Upper lobe of left lung (tissue), 6 donors: ENCODE measurements at regions not wholly inside any gene's neighbourhood (a gene's known extent, or its start where the extent isn't known, plus 50 kb on each side); places are given as distances from the start of the nearest gene placed in this dataset.
"Not testable (repeated sequence)": the region's sequence is repeated elsewhere in the genome, so short reads cannot be mapped to it uniquely, and the experiment has no call there.

Experiments used
- ATAC-seq, 2 donors: fragments of 200-7000 bp; cut with Tn5 transposase; one replicate each; pipeline ENCODE4 v1.9.1; 2022; ENCODE audit warnings: mild to moderate bottlenecking in 2 of 2, moderate library complexity in 2 of 2; ENCODE audit not compliant: low FRiP score in 2 of 2
- DNase-seq, 2 donors: peaks; one replicate each; pipeline ENCODE4 v3.0.0-alpha.2; 2019 to 2020
- H3K27ac ChIP-seq, 4 donors: fragments of 200-600 bp; sonication (generic); one replicate each; pipeline ENCODE4 v1.5.1; 2016 to 2019
- H3K27me3 ChIP-seq, 4 donors: fragments of 200-600 bp; sonication (generic); one replicate each; pipeline ENCODE4 v1.5.1; 2017 to 2019
- H3K36me3 ChIP-seq, 4 donors: fragments of 200-600 bp; sonication (generic); one replicate each; pipeline ENCODE4 v1.5.1; 2016 to 2019
- H3K4me1 ChIP-seq, 4 donors: fragments of 200-600 bp; sonication (generic); one replicate each; pipeline ENCODE4 v1.5.1; 2018 to 2019
- H3K4me3 ChIP-seq, 4 donors: fragments of 200-600 bp; sonication (generic); one replicate each; pipeline ENCODE4 v1.5.1; 2017 to 2019; ENCODE audit warnings: mild to moderate bottlenecking in 2 of 4, moderate library complexity in 1 of 4
- H3K9me3 ChIP-seq, 4 donors: fragments of 200-600 bp; sonication (generic); one replicate each; pipeline ENCODE4 v1.5.1; 2018 to 2019
- CTCF ChIP-seq, 6 experiments: fragments of 450-650 bp in 4 of 6; fragments of 200-600 bp in 2 of 6; sonication (generic) in 2 of 6; IDR thresholded peaks; one replicate each; pipeline ENCODE4 v1.5.1; 2016 to 2019; ENCODE audit warnings: antibody characterized with exemption in 6 of 6
- EP300 ChIP-seq, 4 donors: sonication (generic); formaldehyde crosslinking; IDR thresholded peaks; one replicate each; pipeline ENCODE4 v1.5.1; 2017; ENCODE audit warnings: antibody characterized with exemption in 4 of 4, control low read depth in 2 of 4
- POLR2A ChIP-seq, 4 donors: fragments of 450-650 bp; IDR thresholded peaks; one replicate each; pipeline ENCODE4 v1.5.1; 2016 to 2017; ENCODE audit warnings: antibody characterized with exemption in 4 of 4, mild to moderate bottlenecking in 2 of 4
- POLR2AphosphoS5 ChIP-seq, 2 donors: sonication (generic); formaldehyde crosslinking; IDR thresholded peaks; one replicate each; pipeline ENCODE4 v1.5.1; 2017; ENCODE audit warnings: antibody characterized with exemption in 2 of 2
- WGBS, 2 donors: methylation state at CpG; one replicate each; pipeline ENCODE4 v1.1.5; 2017 to 2018; 5-methylcytosine and 5-hydroxymethylcytosine counted together
- donor health status: DM: no; HTN: no; CAD: no; lungs with moderate emphysema.
- donor health status: DM: no; HTN: yes; CAD: no; lungs with severe emphysema.

GRCh38 chr1:74935446-74935845, 198.7 kb upstream of the LHX8 start:
- no peaks in the 10 kb centered on the region for H3K36me3 ChIP-seq
- no peaks in the 10 kb centered on the region for H3K27me3 ChIP-seq
- H3K4me3 ChIP-seq: no peak overlapping the region
- DNase-seq (no peak), ATAC-seq (no peak)
- no peaks in the 10 kb centered on the region for H3K4me1 ChIP-seq
- H3K9me3 ChIP-seq: no peaks in the 10 kb centered on the region
- no peak overlapping the region for H3K27ac ChIP-seq
- TF ChIP-seq POLR2AphosphoS5 (IDR thresholded peaks at IDR 0.05) (no peak), EP300 (IDR thresholded peaks at IDR 0.05) (no peak), CTCF (IDR thresholded peaks at IDR 0.05) (no peak), POLR2A (IDR thresholded peaks at IDR 0.05) (no peak)
- 81 to 83% methylated on average over 1 of the region's 1 CpG for WGBS, 2 donors

- Histone ChIP-seq H3K36me3 (no peaks in the 10 kb centered on the region), H3K27ac (no peak overlapping the region), H3K4me1 (no peaks in the 10 kb centered on the region), H3K9me3 (no peaks in the 10 kb centered on the region), H3K4me3 (no peak overlapping the region), H3K27me3 (no peaks in the 10 kb centered on the region)
- 33 to 46% methylated on average over 1 of the region's 1 CpG for WGBS, 2 donors
- TF ChIP-seq POLR2A (IDR thresholded peaks at IDR 0.05) (no peak), CTCF (IDR thresholded peaks at IDR 0.05) (no peak), EP300 (IDR thresholded peaks at IDR 0.05) (no peak)
- no peak for ATAC-seq
- no peak for DNase-seq
These were observed 197.0 kb upstream of the LHX8 start for GRCh38 chr1:74937176-74937575.

- Histone ChIP-seq H3K27me3 (peaks cover 0 to 2% (median 0%) of the 10 kb centered on the region in 4 donors), H3K27ac (no peak overlapping the region), H3K4me1 (no peaks in the 10 kb centered on the region), H3K4me3 (no peak overlapping the region), H3K36me3 (no peaks in the 10 kb centered on the region), H3K9me3 (no peaks in the 10 kb centered on the region)
- DNase-seq (no peak), ATAC-seq (no peak)
- WGBS, 2 donors: 64 to 76% methylated on average over 1 of the region's 1 CpG
- no peak for TF ChIP-seq EP300 (IDR thresholded peaks at IDR 0.05)
- no peak for TF ChIP-seq POLR2AphosphoS5 (IDR thresholded peaks at IDR 0.05)
- no peak for TF ChIP-seq CTCF (IDR thresholded peaks at IDR 0.05)
- no peak for TF ChIP-seq POLR2A (IDR thresholded peaks at IDR 0.05)
These were observed 191.1 kb upstream of the LHX8 start for GRCh38 chr1:74943046-74943445.

- no peak for DNase-seq
- Histone ChIP-seq H3K27me3 (peaks cover 0 to 2% (median 0%) of the 10 kb centered on the region in 4 donors), H3K9me3 (no peaks in the 10 kb centered on the region), H3K4me1 (no peaks in the 10 kb centered on the region), H3K27ac (no peak overlapping the region), H3K36me3 (no peaks in the 10 kb centered on the region), H3K4me3 (no peak overlapping the region)
- TF ChIP-seq POLR2AphosphoS5 (IDR thresholded peaks at IDR 0.05) (no peak), EP300 (IDR thresholded peaks at IDR 0.05) (no peak), CTCF (IDR thresholded peaks at IDR 0.05) (no peak), POLR2A (IDR thresholded peaks at IDR 0.05) (no peak)
- WGBS, 2 donors: 73 to 89% methylated on average over 2 of the region's 2 CpGs
- no peak for ATAC-seq
These were observed 187.8 kb upstream of the LHX8 start for GRCh38 chr1:74946388-74946787.

GRCh38 chr1:74949348-74949747, 184.8 kb upstream of the LHX8 start:
- H3K27ac ChIP-seq, H3K36me3 ChIP-seq, H3K4me1 ChIP-seq, H3K27me3 ChIP-seq, H3K9me3 ChIP-seq, DNase-seq, ATAC-seq, H3K4me3 ChIP-seq: not testable (repeated sequence)
- 60 to 71% methylated on average over 2 of the region's 2 CpGs for WGBS, 2 donors

GRCh38 chr1:74951981-74952380, 182.2 kb upstream of the LHX8 start:
- H3K27me3 ChIP-seq, H3K4me1 ChIP-seq, ATAC-seq, H3K4me3 ChIP-seq, H3K27ac ChIP-seq, H3K9me3 ChIP-seq, H3K36me3 ChIP-seq: not testable (repeated sequence)
- WGBS, 2 donors: 95% methylated on average over 23 of the region's 23 CpGs; no CpG with 5 or more reads in 1 of the 2 donors
- peak in 1 of 2 donors; percentile 70 for DNase-seq
